HCT116 (cell line): ENCODE measurements at regions not wholly inside any gene's neighbourhood (a gene's known extent, or its start where the extent isn't known, plus 50 kb on each side); places are given as distances from the start of the nearest gene placed in this dataset.

Experiments
- ATF3 ChIP-seq: IDR thresholded peaks from 2 replicates; pipeline ENCODE4 v1.6.1; 2012
- CTCF ChIP-seq, 3 experiments: fragments of 200-600 bp in 1 of 3; sonication (generic) in 1 of 3; IDR thresholded peaks in 2 of 3; conservative IDR thresholded peaks in 1 of 3; 2 replicates each; pipeline ENCODE4 v1.5.1; 2012 to 2017; ENCODE audit warnings: low read depth in 2 of 3, low read length in 2 of 3, antibody characterized with exemption in 1 of 3, borderline replicate concordance in 1 of 3, control low read depth in 1 of 3, mild to moderate bottlenecking in 1 of 3, mixed read lengths in 1 of 3, mixed run types in 1 of 3, moderate library complexity in 1 of 3; ENCODE audit not compliant: insufficient read depth in 1 of 3
- EZH2 ChIP-seq: fragments of 200-600 bp; sonication (generic); IDR thresholded peaks from 2 replicates; pipeline ENCODE4 v1.6.1; 2017; ENCODE audit warnings: antibody characterized with exemption, mixed run types
- POLR2A ChIP-seq: IDR thresholded peaks from 2 replicates; pipeline ENCODE4 v1.7.0; 2011; ENCODE audit warnings: borderline replicate concordance; ENCODE audit not compliant: insufficient read depth, insufficient read length; ENCODE audit errors: extremely low read depth
- POLR2AphosphoS5 ChIP-seq: IDR thresholded peaks from 2 replicates; pipeline ENCODE4 v1.6.1; 2011; ENCODE audit warnings: mild to moderate bottlenecking, low read depth, low read length, moderate library complexity
- TCF7L2 ChIP-seq: IDR thresholded peaks from 2 replicates; pipeline ENCODE4 v1.7.0; 2011; ENCODE audit warnings: borderline replicate concordance, inconsistent platforms; ENCODE audit not compliant: insufficient read depth, insufficient read length; ENCODE audit errors: extremely low read depth
- YY1 ChIP-seq: IDR thresholded peaks from 2 replicates; pipeline ENCODE4 v1.6.1; 2011; ENCODE audit warnings: low read length, low read depth, moderate library complexity, mild to moderate bottlenecking; ENCODE audit not compliant: insufficient replicate concordance; ENCODE audit errors: extremely low read depth
- ZNF274 ChIP-seq: fragments of 200-500 bp; sonication (Bioruptor generic); IDR thresholded peaks from 2 replicates; pipeline ENCODE4 v1.6.1; 2014; ENCODE audit warnings: mild to moderate bottlenecking, low read depth, low read length, inconsistent platforms

- TF ChIP-seq POLR2A (no peak), CTCF (IDR thresholded peaks at IDR 0.05 in 2 of 3, conservative IDR thresholded peaks at IDR 0.05 in 1 of 3; ENCODE audit: borderline replicate concordance in 1 of 3, insufficient read depth in 1 of 3, low read depth in 2 of 3, low read length in 2 of 3) (no peak), ZNF274 (no peak), ATF3 (no peak), POLR2AphosphoS5 (no peak), EZH2 (no peak), YY1 (no peak), TCF7L2 (no peak)
Measured at GRCh38 chr3:83131236-83131635, 1369.8 kb upstream of the GBE1 start.
